Gastroesophageal sphincter (tissue), 4 donors: ENCODE measurements at regions not wholly inside any gene's neighbourhood (a gene's known extent, or its start where the extent isn't known, plus 50 kb on each side); places are given as distances from the start of the nearest gene placed in this dataset.

Experiments
- ATAC-seq: fragments of 150-250 bp; one replicate; pipeline ENCODE4 v1.9.1; 2016; ENCODE audit warnings: mild to moderate bottlenecking, moderate library complexity
- H3K27ac ChIP-seq, 4 donors: fragments of 200-600 bp; sonication (generic) in 3 of 4; 1 replicate in 3 of 4; 2 replicates in 1 of 4; pipeline ENCODE4 v1.5.1; 2016 to 2019
- H3K27me3 ChIP-seq: fragments of 200-600 bp; sonication (generic); one replicate; pipeline ENCODE4 v1.5.1; 2019
- H3K36me3 ChIP-seq, 2 donors: fragments of 200-600 bp; sonication (generic); one replicate each; pipeline ENCODE4 v1.5.1; 2019; ENCODE audit warnings: control low read depth in 1 of 2
- H3K4me1 ChIP-seq, 3 donors: fragments of 200-600 bp; sonication (generic); 1 replicate in 2 of 3; 2 replicates in 1 of 3; pipeline ENCODE4 v1.5.1; 2016 to 2019; ENCODE audit warnings: control low read depth in 2 of 3
- H3K4me3 ChIP-seq, 2 donors: fragments of 200-600 bp; sonication (generic); one replicate each; pipeline ENCODE4 v1.5.1; 2019; ENCODE audit warnings: mild to moderate bottlenecking in 1 of 2, moderate library complexity in 1 of 2
- H3K9me3 ChIP-seq, 3 donors: fragments of 200-600 bp; sonication (generic); one replicate each; pipeline ENCODE4 v1.5.1; 2017 to 2019; ENCODE audit warnings: control low read depth in 2 of 3
- CTCF ChIP-seq, 4 experiments: fragments of 200-600 bp in 2 of 4; fragments of 450-650 bp in 2 of 4; sonication (generic) in 1 of 4; IDR thresholded peaks; one replicate each; pipeline ENCODE4 v1.5.1; 2017 to 2019; ENCODE audit warnings: antibody characterized with exemption in 4 of 4, mild to moderate bottlenecking in 2 of 4, moderate library complexity in 2 of 4
- EP300 ChIP-seq: sonication (generic); formaldehyde crosslinking; IDR thresholded peaks from one replicate; pipeline ENCODE4 v1.6.1; 2017; ENCODE audit warnings: antibody characterized with exemption, mild to moderate bottlenecking
- POLR2A ChIP-seq, 2 donors: fragments of 450-650 bp; IDR thresholded peaks; one replicate each; pipeline ENCODE4 v1.6.1; 2017; ENCODE audit warnings: antibody characterized with exemption in 2 of 2, mild to moderate bottlenecking in 2 of 2, moderate library complexity in 1 of 2
- POLR2AphosphoS5 ChIP-seq: sonication (generic); formaldehyde crosslinking; IDR thresholded peaks from one replicate; pipeline ENCODE4 v1.6.1; 2017; ENCODE audit warnings: antibody characterized with exemption
- WGBS, 2 donors: methylation state at CpG; one replicate each; pipeline ENCODE4 v1.1.5; 2018; ENCODE audit warnings: low coverage in 1 of 2; 5-methylcytosine and 5-hydroxymethylcytosine counted together

GRCh38 chr6:15960740-15961634 lies 167.9 kb upstream of the MYLIP start:
- 68 to 69% methylated on average over 2 to 6 of the region's 7 CpGs for WGBS, 2 donors
- Histone ChIP-seq H3K4me1 (no peaks in the 10 kb centered on the region), H3K27me3 (peaks cover 6% of the 10 kb centered on the region), H3K4me3 (no peak overlapping the region), H3K9me3 (peaks cover 0 to 8% (median 0%) of the 10 kb centered on the region in 3 donors), H3K36me3 (no peaks in the 10 kb centered on the region), H3K27ac (no peak overlapping the region)
- TF ChIP-seq POLR2A (IDR thresholded peaks at IDR 0.05) (no peak), EP300 (no peak), CTCF (IDR thresholded peaks at IDR 0.05) (no peak), POLR2AphosphoS5 (no peak)
- no peak for ATAC-seq

GRCh38 chr6:15957655-15958169 lies 171.2 kb upstream of the MYLIP start:
- H3K27ac ChIP-seq = no peak overlapping the region
- TF ChIP-seq CTCF (IDR thresholded peaks at IDR 0.05) = no peak
- TF ChIP-seq POLR2A (IDR thresholded peaks at IDR 0.05) = no peak
- no peak for TF ChIP-seq POLR2AphosphoS5
- TF ChIP-seq EP300 = no peak
- WGBS, 2 donors = 93 to 100% methylated on average over 1 to 2 of the region's 2 CpGs
- H3K36me3 ChIP-seq = no peaks in the 10 kb centered on the region
- peaks cover 0 to 7% (median 0%) of the 10 kb centered on the region in 3 donors for H3K4me1 ChIP-seq
- H3K27me3 ChIP-seq = peaks cover 6% of the 10 kb centered on the region
- no peak for ATAC-seq
- H3K9me3 ChIP-seq = peaks cover 0 to 8% (median 0%) of the 10 kb centered on the region in 3 donors
- no peak overlapping the region for H3K4me3 ChIP-seq

- Histone ChIP-seq H3K9me3 (peaks cover 0 to 8% (median 0%) of the 10 kb centered on the region in 3 donors), H3K27me3 (peaks cover 6% of the 10 kb centered on the region), H3K4me3 (no peak overlapping the region), H3K27ac (no peak overlapping the region), H3K4me1 (peaks cover 0 to 7% (median 0%) of the 10 kb centered on the region in 3 donors), H3K36me3 (no peaks in the 10 kb centered on the region)
- no peak for TF ChIP-seq POLR2AphosphoS5
- TF ChIP-seq CTCF (IDR thresholded peaks at IDR 0.05) = no peak
- no peak for TF ChIP-seq POLR2A (IDR thresholded peaks at IDR 0.05)
- TF ChIP-seq EP300 = no peak
- 53 to 59% methylated on average over 8 to 12 of the region's 14 CpGs for WGBS, 2 donors
- no peak for ATAC-seq
These were observed 172.4 kb upstream of the MYLIP start for GRCh38 chr6:15956205-15957106.

- 72 to 100% methylated on average over 2 to 3 of the region's 3 CpGs for WGBS, 2 donors
- ATAC-seq = no peak
- no peak overlapping the region for H3K27ac ChIP-seq
- peaks cover 6% of the 10 kb centered on the region for H3K27me3 ChIP-seq
- no peaks in the 10 kb centered on the region for H3K36me3 ChIP-seq
- H3K4me1 ChIP-seq = peaks cover 0 to 7% (median 0%) of the 10 kb centered on the region in 3 donors
- H3K9me3 ChIP-seq = no peaks in the 10 kb centered on the region
- TF ChIP-seq POLR2AphosphoS5 (no peak), EP300 (no peak), CTCF (IDR thresholded peaks at IDR 0.05) (no peak)
- no peak overlapping the region for H3K4me3 ChIP-seq
These were observed 173.4 kb upstream of the MYLIP start for GRCh38 chr6:15955484-15955883.
